Panc1 (cell line): ENCODE measurements at regions not wholly inside any gene's neighbourhood (a gene's known extent, or its start where the extent isn't known, plus 50 kb on each side); places are given as distances from the start of the nearest gene placed in this dataset.

ENCODE experiments used
- ATAC-seq: fragments of 200-7000 bp; cut with Tn5 transposase; 2 replicates; pipeline ENCODE4 v1.9.1; 2020; ENCODE audit warnings: mild to moderate bottlenecking, moderate library complexity
- BruUV-seq: library from RNA; stranded (reverse); fragments of 400-500 nt; replicated peaks from 2 replicates; lab custom pipeline; 2021; lab: Mats Ljungman, UMichigan
- CTCF ChIA-PET: fragments of 300-600 bp; sonication (Branson Sonifier 250); formaldehyde crosslinking; loops from one replicate; lab custom pipeline; 2022; ENCODE audit warnings: antibody characterized with exemption; lab: Charles Lee
- POLR2A ChIA-PET: fragments of 300-600 bp; sonication (Branson Sonifier 250); formaldehyde crosslinking; loops from one replicate; lab custom pipeline; 2022; ENCODE audit warnings: antibody characterized with exemption; lab: Charles Lee
- DNase-seq: peaks from one replicate; pipeline ENCODE4 v3.0.0-alpha.2; 2010; ENCODE audit warnings: low read depth, low spot score
- H3K27ac ChIP-seq: 2 replicates; pipeline ENCODE4 v1.5.1; 2011; ENCODE audit warnings: mild to moderate bottlenecking, low read length, inconsistent platforms
- H3K27me3 ChIP-seq: fragments of 200-500 bp; sonication (Bioruptor generic); 2 replicates; pipeline ENCODE4 v1.6.0; 2014; ENCODE audit warnings: low read length, inconsistent platforms; ENCODE audit not compliant: control insufficient read depth, insufficient read depth
- H3K36me3 ChIP-seq: fragments of 200-500 bp; sonication (Bioruptor generic); 2 replicates; pipeline ENCODE4 v1.5.1; 2014; ENCODE audit warnings: inconsistent platforms, mild to moderate bottlenecking, low read length, moderate library complexity; ENCODE audit not compliant: control insufficient read depth, insufficient read depth
- H3K4me1 ChIP-seq: 2 replicates; pipeline ENCODE4 v1.5.1; 2011; ENCODE audit warnings: inconsistent platforms, mild to moderate bottlenecking, low read length, moderate library complexity; ENCODE audit not compliant: control insufficient read depth, insufficient read depth
- H3K4me3 ChIP-seq, 2 experiments: 2 replicates each; pipeline ENCODE4 v1.5.1; 2011 to 2012; ENCODE audit warnings: low read depth in 2 of 2, low read length in 2 of 2, mild to moderate bottlenecking in 2 of 2, inconsistent platforms in 1 of 2, moderate library complexity in 1 of 2
- H3K9me3 ChIP-seq: fragments of 200-500 bp; sonication (Bioruptor generic); 2 replicates; pipeline ENCODE4 v1.5.1; 2014; ENCODE audit warnings: low read depth, mild to moderate bottlenecking, inconsistent platforms, low read length, moderate library complexity; ENCODE audit not compliant: control insufficient read depth, insufficient read depth
- POLR2AphosphoS5 ChIP-seq: IDR thresholded peaks from 2 replicates; pipeline ENCODE4 v1.6.1; 2012; ENCODE audit warnings: mild to moderate bottlenecking, low read depth, low read length, moderate library complexity
- SIN3A ChIP-seq: IDR thresholded peaks from 2 replicates; pipeline ENCODE4 v1.6.1; 2012; ENCODE audit warnings: low read depth, mild to moderate bottlenecking, low read length, moderate library complexity, borderline replicate concordance; ENCODE audit not compliant: insufficient read depth
- TCF7L2 ChIP-seq: IDR thresholded peaks from 2 replicates; pipeline ENCODE4 v1.6.1; 2011; ENCODE audit warnings: mild to moderate bottlenecking, low read depth, low read length, inconsistent platforms
- in situ Hi-C: cut with HindIII; loops from 2 replicates; pipeline ENCODE4 v1.10.0; 2016; ENCODE audit warnings: low sequenced_read_pairs, low pct_unique_long_range_greater_than_20kb
- intact Hi-C: fragments of 100-400 bp; cut with micrococcal nuclease; formaldehyde crosslinking; loops from one replicate; pipeline ENCODE4 v1.10.0; 2022; ENCODE audit not compliant: unreplicated experiment
- TF ChIP-seq, protein P1 (sequence below), 2 experiments: IDR thresholded peaks; 2 replicates each; pipeline ENCODE4 v1.6.1; 2011 to 2012; ENCODE audit warnings: low read depth in 2 of 2, control low read depth in 1 of 2, low read length in 1 of 2, mild to moderate bottlenecking in 1 of 2, moderate library complexity in 1 of 2; ENCODE audit not compliant: insufficient read depth in 1 of 2
- TF ChIP-seq, protein P2 (sequence below): fragments of 450-650 bp; IDR thresholded peaks from 2 replicates; pipeline ENCODE4 v1.5.1; 2017; ENCODE audit warnings: mild to moderate bottlenecking

DNA sequence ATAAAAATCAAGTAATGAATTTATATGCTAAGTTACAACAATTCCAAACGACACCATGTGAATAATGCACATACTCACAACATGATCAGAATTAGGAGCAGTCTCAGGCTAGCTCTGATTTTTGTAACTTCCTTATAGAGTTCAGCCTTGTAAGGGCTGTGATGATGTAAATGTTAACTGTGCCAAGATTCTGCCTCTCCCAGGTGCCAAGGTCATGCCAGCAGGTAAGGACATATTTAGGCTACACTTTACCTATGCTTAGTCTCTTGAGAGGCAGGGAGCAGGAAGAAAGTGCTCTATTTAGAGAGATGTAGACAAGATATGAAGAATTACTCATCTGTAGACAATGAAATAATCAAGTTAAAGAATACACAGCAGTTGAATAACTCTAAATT, 53.6 kb upstream of the AGR3 start:
- CTCF ChIA-PET, result no interaction called here
- BruUV-seq, result no TSS peak

DNA sequence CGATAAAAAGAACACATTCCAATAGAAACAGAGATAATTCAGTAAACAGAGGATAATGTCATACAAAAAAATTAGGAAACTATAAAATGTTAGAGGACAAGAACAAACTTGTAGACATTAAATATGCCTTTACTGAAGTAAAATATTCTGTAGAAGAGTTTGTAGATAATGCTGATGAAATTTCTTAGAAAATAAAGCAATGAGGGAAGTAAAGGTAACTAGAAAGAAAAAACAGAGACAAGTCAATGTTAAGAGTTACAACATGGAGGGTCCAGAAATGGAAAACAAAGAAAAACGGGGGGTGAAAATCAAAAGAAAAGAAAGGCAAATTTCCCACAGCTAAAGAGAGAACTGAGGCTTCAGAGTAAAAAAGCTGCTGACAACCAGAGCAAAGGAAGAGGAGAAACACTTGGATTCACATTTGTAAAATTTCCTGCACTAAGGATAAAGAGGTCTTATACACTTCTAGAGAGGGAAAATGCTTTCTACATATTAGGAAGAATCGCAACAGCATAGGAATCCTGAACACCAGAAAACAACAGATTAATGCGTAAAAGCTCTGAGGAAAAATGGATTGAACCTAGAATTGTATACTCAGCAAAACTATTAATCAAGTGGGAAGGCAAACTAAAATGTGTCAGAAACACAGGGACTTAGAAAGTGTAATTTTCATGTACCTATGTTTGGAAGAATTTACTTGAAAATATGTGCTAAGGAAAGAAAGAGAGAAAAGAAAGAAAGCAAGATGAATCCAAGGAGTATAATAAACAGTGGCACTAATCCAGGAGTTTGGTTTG, 55.0 kb upstream of the AGR3 start:
- Histone ChIP-seq H3K27ac (no peak overlapping the region), H3K4me1 (no peaks in the 10 kb centered on the region), H3K9me3 (no peaks in the 10 kb centered on the region), H3K27me3 (no peaks in the 10 kb centered on the region), H3K4me3 (no peak overlapping the region), H3K36me3 (no peaks in the 10 kb centered on the region)
- in situ Hi-C loops (no loop called here), intact Hi-C loops (no loop called here)
- ATAC-seq (no peak), DNase-seq (no peak)
- ChIA-PET CTCF (no interaction called here), POLR2A (no interaction called here)
- BruUV-seq, result no TSS peak
- TF ChIP-seq, protein P1, sequence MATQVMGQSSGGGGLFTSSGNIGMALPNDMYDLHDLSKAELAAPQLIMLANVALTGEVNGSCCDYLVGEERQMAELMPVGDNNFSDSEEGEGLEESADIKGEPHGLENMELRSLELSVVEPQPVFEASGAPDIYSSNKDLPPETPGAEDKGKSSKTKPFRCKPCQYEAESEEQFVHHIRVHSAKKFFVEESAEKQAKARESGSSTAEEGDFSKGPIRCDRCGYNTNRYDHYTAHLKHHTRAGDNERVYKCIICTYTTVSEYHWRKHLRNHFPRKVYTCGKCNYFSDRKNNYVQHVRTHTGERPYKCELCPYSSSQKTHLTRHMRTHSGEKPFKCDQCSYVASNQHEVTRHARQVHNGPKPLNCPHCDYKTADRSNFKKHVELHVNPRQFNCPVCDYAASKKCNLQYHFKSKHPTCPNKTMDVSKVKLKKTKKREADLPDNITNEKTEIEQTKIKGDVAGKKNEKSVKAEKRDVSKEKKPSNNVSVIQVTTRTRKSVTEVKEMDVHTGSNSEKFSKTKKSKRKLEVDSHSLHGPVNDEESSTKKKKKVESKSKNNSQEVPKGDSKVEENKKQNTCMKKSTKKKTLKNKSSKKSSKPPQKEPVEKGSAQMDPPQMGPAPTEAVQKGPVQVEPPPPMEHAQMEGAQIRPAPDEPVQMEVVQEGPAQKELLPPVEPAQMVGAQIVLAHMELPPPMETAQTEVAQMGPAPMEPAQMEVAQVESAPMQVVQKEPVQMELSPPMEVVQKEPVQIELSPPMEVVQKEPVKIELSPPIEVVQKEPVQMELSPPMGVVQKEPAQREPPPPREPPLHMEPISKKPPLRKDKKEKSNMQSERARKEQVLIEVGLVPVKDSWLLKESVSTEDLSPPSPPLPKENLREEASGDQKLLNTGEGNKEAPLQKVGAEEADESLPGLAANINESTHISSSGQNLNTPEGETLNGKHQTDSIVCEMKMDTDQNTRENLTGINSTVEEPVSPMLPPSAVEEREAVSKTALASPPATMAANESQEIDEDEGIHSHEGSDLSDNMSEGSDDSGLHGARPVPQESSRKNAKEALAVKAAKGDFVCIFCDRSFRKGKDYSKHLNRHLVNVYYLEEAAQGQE (IDR thresholded peaks at IDR 0.05; ENCODE audit: insufficient read depth in 1 of 2, low read depth in 2 of 2, low read length in 1 of 2), result no peak

More for the DNA sequence above, 53.6 kb upstream of the AGR3 start:
- Histone ChIP-seq H3K27me3 (no peaks in the 10 kb centered on the region), H3K4me1 (no peaks in the 10 kb centered on the region), H3K4me3 (no peak overlapping the region), H3K36me3 (no peaks in the 10 kb centered on the region), H3K27ac (no peak overlapping the region), H3K9me3 (no peaks in the 10 kb centered on the region)
- in situ Hi-C loops (no loop called here), intact Hi-C loops (no loop called here)
- ATAC-seq (no peak), DNase-seq (no peak)
- TF ChIP-seq, protein P1 (IDR thresholded peaks at IDR 0.05; ENCODE audit: insufficient read depth in 1 of 2, low read depth in 2 of 2, low read length in 1 of 2), result no peak
- TF ChIP-seq, protein P2, sequence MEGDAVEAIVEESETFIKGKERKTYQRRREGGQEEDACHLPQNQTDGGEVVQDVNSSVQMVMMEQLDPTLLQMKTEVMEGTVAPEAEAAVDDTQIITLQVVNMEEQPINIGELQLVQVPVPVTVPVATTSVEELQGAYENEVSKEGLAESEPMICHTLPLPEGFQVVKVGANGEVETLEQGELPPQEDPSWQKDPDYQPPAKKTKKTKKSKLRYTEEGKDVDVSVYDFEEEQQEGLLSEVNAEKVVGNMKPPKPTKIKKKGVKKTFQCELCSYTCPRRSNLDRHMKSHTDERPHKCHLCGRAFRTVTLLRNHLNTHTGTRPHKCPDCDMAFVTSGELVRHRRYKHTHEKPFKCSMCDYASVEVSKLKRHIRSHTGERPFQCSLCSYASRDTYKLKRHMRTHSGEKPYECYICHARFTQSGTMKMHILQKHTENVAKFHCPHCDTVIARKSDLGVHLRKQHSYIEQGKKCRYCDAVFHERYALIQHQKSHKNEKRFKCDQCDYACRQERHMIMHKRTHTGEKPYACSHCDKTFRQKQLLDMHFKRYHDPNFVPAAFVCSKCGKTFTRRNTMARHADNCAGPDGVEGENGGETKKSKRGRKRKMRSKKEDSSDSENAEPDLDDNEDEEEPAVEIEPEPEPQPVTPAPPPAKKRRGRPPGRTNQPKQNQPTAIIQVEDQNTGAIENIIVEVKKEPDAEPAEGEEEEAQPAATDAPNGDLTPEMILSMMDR, result no peak
- TF ChIP-seq TCF7L2, result no peak
- TF ChIP-seq POLR2AphosphoS5, result no peak
- TF ChIP-seq SIN3A, result no peak
- POLR2A ChIA-PET, result interaction anchor here (0.5 kb wide), 1 partner anchor 258 kb away, joined by 4 read pairs; no protein-coding TSS in a partner anchor
